SK-N-SH (cell line): ENCODE measurements at regions not wholly inside any gene's neighbourhood (a gene's known extent, or its start where the extent isn't known, plus 50 kb on each side); places are given as distances from the start of the nearest gene placed in this dataset.

Source experiments
- EZH2phosphoT487 ChIP-seq: fragments of 200-600 bp; sonication (generic); IDR thresholded peaks from 2 replicates; pipeline ENCODE4 v1.6.1; 2017; ENCODE audit warnings: low read depth, mixed run types, mild to moderate bottlenecking, antibody characterized with exemption, moderate library complexity, borderline replicate concordance
- GABPA ChIP-seq: IDR thresholded peaks from 2 replicates; pipeline ENCODE4 v1.4.0; 2012; ENCODE audit warnings: low read depth, mild to moderate bottlenecking
- POLR2AphosphoS5 ChIP-seq: IDR thresholded peaks from 2 replicates; pipeline ENCODE4 v1.6.1; 2012; ENCODE audit warnings: low read depth, low read length
- RAD21 ChIP-seq: IDR thresholded peaks from 2 replicates; pipeline ENCODE4 v1.6.1; 2012; ENCODE audit warnings: mild to moderate bottlenecking, low read length
- RFX5 ChIP-seq: IDR thresholded peaks from 2 replicates; pipeline ENCODE4 v1.6.1; 2012; ENCODE audit warnings: mild to moderate bottlenecking, improper control_type of control experiment, low read length
- TF ChIP-seq, protein P1 (sequence below): IDR thresholded peaks from 2 replicates; pipeline ENCODE4 v1.4.0; 2012; ENCODE audit warnings: low read depth
- TF ChIP-seq, protein P2 (sequence below): fragments of 200-600 bp; sonication (generic); IDR thresholded peaks from 2 replicates; pipeline ENCODE4 v1.6.1; 2017; ENCODE audit warnings: antibody characterized with exemption, mild to moderate bottlenecking, moderate library complexity

DNA sequence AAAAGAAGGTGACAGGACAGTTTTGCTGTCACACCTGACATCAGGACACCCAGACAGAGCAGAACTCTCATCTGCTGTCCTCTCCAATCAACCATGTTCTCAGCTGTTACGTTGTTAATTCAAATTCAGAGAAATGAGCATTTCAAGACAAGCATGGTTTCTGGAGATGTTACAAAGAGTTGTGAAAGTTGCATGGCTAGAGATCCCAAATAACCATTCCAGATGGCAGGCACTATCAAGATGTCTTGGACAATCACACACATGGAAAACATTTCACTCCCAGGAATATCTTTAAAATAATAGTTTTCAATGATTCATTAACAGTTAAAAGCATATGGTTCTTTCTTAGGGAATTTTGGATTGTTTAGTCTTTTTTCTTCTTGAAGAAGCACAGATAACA lies 533.1 kb downstream of the AGTPBP1 start:
- TF ChIP-seq RAD21 (no peak), EZH2phosphoT487 (no peak), POLR2AphosphoS5 (no peak), GABPA (no peak), RFX5 (no peak)
- TF ChIP-seq, protein P1, sequence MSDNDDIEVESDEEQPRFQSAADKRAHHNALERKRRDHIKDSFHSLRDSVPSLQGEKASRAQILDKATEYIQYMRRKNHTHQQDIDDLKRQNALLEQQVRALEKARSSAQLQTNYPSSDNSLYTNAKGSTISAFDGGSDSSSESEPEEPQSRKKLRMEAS, result no peak
- TF ChIP-seq, protein P2, sequence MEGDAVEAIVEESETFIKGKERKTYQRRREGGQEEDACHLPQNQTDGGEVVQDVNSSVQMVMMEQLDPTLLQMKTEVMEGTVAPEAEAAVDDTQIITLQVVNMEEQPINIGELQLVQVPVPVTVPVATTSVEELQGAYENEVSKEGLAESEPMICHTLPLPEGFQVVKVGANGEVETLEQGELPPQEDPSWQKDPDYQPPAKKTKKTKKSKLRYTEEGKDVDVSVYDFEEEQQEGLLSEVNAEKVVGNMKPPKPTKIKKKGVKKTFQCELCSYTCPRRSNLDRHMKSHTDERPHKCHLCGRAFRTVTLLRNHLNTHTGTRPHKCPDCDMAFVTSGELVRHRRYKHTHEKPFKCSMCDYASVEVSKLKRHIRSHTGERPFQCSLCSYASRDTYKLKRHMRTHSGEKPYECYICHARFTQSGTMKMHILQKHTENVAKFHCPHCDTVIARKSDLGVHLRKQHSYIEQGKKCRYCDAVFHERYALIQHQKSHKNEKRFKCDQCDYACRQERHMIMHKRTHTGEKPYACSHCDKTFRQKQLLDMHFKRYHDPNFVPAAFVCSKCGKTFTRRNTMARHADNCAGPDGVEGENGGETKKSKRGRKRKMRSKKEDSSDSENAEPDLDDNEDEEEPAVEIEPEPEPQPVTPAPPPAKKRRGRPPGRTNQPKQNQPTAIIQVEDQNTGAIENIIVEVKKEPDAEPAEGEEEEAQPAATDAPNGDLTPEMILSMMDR, result no peak
